Pancreas (tissue), 10 donors: ENCODE measurements at regions not wholly inside any gene's neighbourhood (a gene's known extent, or its start where the extent isn't known, plus 50 kb on each side); places are given as distances from the start of the nearest gene placed in this dataset.

Experiments used
- ATAC-seq, 4 donors: fragments of 200-7000 bp; cut with Tn5 transposase; one replicate each; pipeline versions ENCODE4 v1.8.0 to v1.9.1; 2020; ENCODE audit warnings: mild to moderate bottlenecking in 4 of 4, moderate library complexity in 4 of 4
- DNase-seq, 6 donors: peaks; one replicate each; pipeline ENCODE4 v3.0.0-alpha.2; 2020
- FAIRE-seq: peaks from 2 replicates; lab custom pipeline; 2012; peaks lifted over from hg19 to GRCh38; lab: Jason Lieb, UNC
- H3K27ac ChIP-seq, 4 donors: fragments of 200-600 bp; sonication (generic); 1 replicate in 3 of 4; 2 replicates in 1 of 4; pipeline versions ENCODE4 v1.5.0 to v1.8.0; 2020
- H3K27me3 ChIP-seq, 4 donors: fragments of 200-600 bp; one replicate each; pipeline ENCODE4 v1.8.0; 2021
- H3K36me3 ChIP-seq, 3 donors: fragments of 200-600 bp; sonication (generic) in 1 of 3; one replicate each; pipeline versions ENCODE4 v1.5.0 to v1.8.0; 2020 to 2021
- H3K4me1 ChIP-seq, 3 donors: fragments of 200-600 bp; one replicate each; pipeline ENCODE4 v1.8.0; 2021
- H3K4me3 ChIP-seq, 4 donors: fragments of 200-600 bp; sonication (generic) in 2 of 4; one replicate each; pipeline versions ENCODE4 v1.5.0 to v1.8.0; 2020 to 2021
- H3K9me3 ChIP-seq, 4 donors: fragments of 200-600 bp; one replicate each; pipeline ENCODE4 v1.8.0; 2021
- WGBS, 2 donors: extraction: QIAGEN DNeasy Blood & Tissue Kit; methylation state at CpG; one replicate each; pipeline ENCODE4 v1.1.7; 2013; 5-methylcytosine and 5-hydroxymethylcytosine counted together
- intact Hi-C, 3 donors: fragments of 100-400 bp; cut with DNase I; formaldehyde crosslinking; loops; one replicate each; pipeline versions ENCODE4 v1.11.1 to v1.14.2; 2022
- TF ChIP-seq, protein P1 (sequence below), 4 donors: fragments of 200-600 bp; sonication (generic) in 3 of 4; IDR thresholded peaks; one replicate each; pipeline versions ENCODE4 v1.5.0 to v1.8.0; 2021; ENCODE audit warnings: antibody characterized with exemption in 4 of 4
- donor health status: healthy with polysubstance abuse.
- donor health status: DM: no; HTN: no; CAD: no; lungs with moderate emphysema.
- donor health status: DM: no; HTN: no; CAD: no.
- donor health status: control.
- donor health status: control.
- donor health status: Bipolar disorder and iron deficiency.
- donor health status: DM: yes; HTN: yes; CAD: no.
- donor health status: DM: no; HTN: no; CAD: no.
- donor health status: DM: no; HTN: no; CAD: no.
- donor health status: DM: yes; HTN: yes; CAD: no.

DNA sequence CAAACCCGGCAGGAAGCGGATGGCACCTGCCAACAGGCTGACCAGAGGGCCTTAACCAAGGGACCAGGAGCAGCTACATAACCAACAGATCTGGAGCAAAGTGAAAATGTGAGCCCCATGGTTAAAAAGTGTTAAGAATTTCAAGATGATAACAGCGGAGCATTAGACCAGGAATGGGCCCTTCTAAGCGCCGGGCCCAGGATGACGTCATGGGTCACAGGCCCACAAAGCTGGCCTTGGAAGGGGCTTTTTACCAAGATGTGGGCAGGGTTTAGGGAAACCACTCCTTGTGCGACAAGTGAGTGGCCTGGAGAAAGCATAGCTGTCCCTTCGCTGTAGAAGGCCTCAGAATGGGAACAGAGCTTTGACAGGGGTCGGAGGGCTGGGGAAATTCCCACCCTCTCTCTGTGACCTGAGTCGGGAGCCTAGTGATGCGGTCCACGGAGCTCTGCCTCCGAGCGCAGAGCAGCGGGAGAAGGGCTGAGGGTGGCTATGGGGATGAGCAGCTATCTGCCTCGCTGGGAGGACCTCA lies 84.4 kb upstream of the RPL38 start:
- Histone ChIP-seq H3K4me1 (no peaks in the 10 kb centered on the region), H3K27ac (no peak overlapping the region), H3K9me3 (no peaks in the 10 kb centered on the region), H3K4me3 (no peak overlapping the region), H3K36me3 (no peaks in the 10 kb centered on the region), H3K27me3 (no peaks in the 10 kb centered on the region)
- DNase-seq: no peak
- FAIRE-seq: no peak
- intact Hi-C loops: no loop called here
- TF ChIP-seq, protein P1, sequence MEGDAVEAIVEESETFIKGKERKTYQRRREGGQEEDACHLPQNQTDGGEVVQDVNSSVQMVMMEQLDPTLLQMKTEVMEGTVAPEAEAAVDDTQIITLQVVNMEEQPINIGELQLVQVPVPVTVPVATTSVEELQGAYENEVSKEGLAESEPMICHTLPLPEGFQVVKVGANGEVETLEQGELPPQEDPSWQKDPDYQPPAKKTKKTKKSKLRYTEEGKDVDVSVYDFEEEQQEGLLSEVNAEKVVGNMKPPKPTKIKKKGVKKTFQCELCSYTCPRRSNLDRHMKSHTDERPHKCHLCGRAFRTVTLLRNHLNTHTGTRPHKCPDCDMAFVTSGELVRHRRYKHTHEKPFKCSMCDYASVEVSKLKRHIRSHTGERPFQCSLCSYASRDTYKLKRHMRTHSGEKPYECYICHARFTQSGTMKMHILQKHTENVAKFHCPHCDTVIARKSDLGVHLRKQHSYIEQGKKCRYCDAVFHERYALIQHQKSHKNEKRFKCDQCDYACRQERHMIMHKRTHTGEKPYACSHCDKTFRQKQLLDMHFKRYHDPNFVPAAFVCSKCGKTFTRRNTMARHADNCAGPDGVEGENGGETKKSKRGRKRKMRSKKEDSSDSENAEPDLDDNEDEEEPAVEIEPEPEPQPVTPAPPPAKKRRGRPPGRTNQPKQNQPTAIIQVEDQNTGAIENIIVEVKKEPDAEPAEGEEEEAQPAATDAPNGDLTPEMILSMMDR (IDR thresholded peaks at IDR 0.05): no peak
- 66 to 79% methylated on average over 16 of the region's 16 CpGs for WGBS, 2 donors
- no peak for ATAC-seq

DNA sequence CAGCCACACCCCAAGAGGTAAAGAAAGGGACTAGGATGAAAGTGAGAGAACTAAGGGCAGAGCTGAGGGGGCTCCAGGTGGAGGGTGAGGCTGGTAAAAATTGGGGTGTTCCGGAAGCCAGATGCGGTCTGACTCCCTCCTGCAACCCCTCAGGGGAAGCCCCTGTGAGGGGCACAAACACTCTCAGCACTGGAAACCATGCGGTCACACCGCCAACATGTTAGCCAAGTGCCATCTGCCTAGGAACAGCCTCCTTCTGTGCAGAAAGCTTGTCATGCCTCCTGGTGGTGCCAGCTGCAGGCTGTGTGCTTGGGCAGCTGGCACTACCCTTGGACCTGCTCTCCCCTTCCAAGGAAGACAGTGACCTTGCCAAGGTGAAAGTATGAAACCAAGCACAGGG lies 83.5 kb upstream of the RPL38 start:
- intact Hi-C loops: no loop called here
- 70 to 84% methylated on average over 4 of the region's 4 CpGs for WGBS, 2 donors
- Histone ChIP-seq H3K9me3 (no peaks in the 10 kb centered on the region), H3K27me3 (no peaks in the 10 kb centered on the region), H3K4me3 (no peak overlapping the region), H3K4me1 (no peaks in the 10 kb centered on the region), H3K36me3 (no peaks in the 10 kb centered on the region), H3K27ac (no peak overlapping the region)
- FAIRE-seq: no peak
- TF ChIP-seq, protein P1 (IDR thresholded peaks at IDR 0.05): no peak
- no peak for DNase-seq
- ATAC-seq: no peak

- Histone ChIP-seq H3K27ac (no peak overlapping the region), H3K36me3 (no peaks in the 10 kb centered on the region), H3K4me3 (no peak overlapping the region), H3K9me3 (no peaks in the 10 kb centered on the region), H3K4me1 (no peaks in the 10 kb centered on the region), H3K27me3 (no peaks in the 10 kb centered on the region)
- ATAC-seq (no peak), DNase-seq (no peak), FAIRE-seq (no peak)
- intact Hi-C loops: no loop called here
- TF ChIP-seq, protein P1 (IDR thresholded peaks at IDR 0.05): no peak
These were observed 80.1 kb upstream of the RPL38 start for GRCh38 chr17:74123350-74123749.

- WGBS, 2 donors: 77 to 83% methylated on average over 9 of the region's 9 CpGs
- H3K36me3 ChIP-seq: no peaks in the 10 kb centered on the region
- FAIRE-seq (no peak), ATAC-seq (no peak), DNase-seq (no peak)
- H3K4me1 ChIP-seq: no peaks in the 10 kb centered on the region
- intact Hi-C loops: no loop called here
- H3K27me3 ChIP-seq: no peaks in the 10 kb centered on the region
- no peak overlapping the region for H3K27ac ChIP-seq
- no peak overlapping the region for H3K4me3 ChIP-seq
- no peaks in the 10 kb centered on the region for H3K9me3 ChIP-seq
- TF ChIP-seq, protein P1 (IDR thresholded peaks at IDR 0.05): no peak
These were observed 79.5 kb upstream of the RPL38 start for GRCh38 chr17:74123866-74124444.

DNA sequence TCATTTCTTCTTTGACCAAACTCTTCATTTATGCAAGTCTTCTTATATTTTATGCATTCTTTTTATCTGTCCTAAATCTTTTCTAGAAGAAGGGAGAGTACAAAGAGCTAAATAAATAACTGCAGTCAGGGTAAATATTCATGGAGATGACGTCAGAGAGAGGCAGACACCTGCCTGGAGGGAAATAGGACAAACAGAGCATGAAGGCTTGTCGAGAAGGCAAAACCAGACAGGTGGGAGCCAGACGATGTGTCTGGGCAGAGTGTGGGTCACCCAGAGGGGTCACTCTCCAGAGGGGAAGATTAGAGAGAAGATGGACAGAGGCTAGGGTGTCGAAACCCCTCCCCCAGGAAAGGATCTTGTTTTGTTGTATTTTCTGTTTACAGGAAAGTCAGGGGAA lies 78.3 kb upstream of the RPL38 start:
- Histone ChIP-seq H3K4me1 (no peaks in the 10 kb centered on the region), H3K36me3 (no peaks in the 10 kb centered on the region), H3K27ac (no peak overlapping the region), H3K9me3 (no peaks in the 10 kb centered on the region), H3K27me3 (no peaks in the 10 kb centered on the region), H3K4me3 (no peak overlapping the region)
- ATAC-seq (no peak), DNase-seq (no peak), FAIRE-seq (no peak)
- TF ChIP-seq, protein P1 (IDR thresholded peaks at IDR 0.05): no peak
- intact Hi-C loops: no loop called here
- WGBS, 2 donors: 23 to 25% methylated on average over 4 of the region's 4 CpGs
